HepG2 (cell line): ENCODE measurements at regions not wholly inside any gene's neighbourhood (a gene's known extent, or its start where the extent isn't known, plus 50 kb on each side); places are given as distances from the start of the nearest gene placed in this dataset.

Experiments used
- ATAC-seq: fragments of 200-7000 bp; cut with Tn5 transposase; 3 replicates; pipeline ENCODE4 v1.9.1; 2020; ENCODE audit warnings: mild to moderate bottlenecking, moderate library complexity
- BruUV-seq: library from RNA; stranded (reverse); fragments of 400-500 nt; replicated peaks from 2 replicates; lab custom pipeline; 2021; lab: Mats Ljungman, UMichigan
- CTCF ChIA-PET: fragments of 300-600 bp; formaldehyde crosslinking; extraction: SDS; loops from one replicate; lab custom pipeline; 2021; ENCODE audit warnings: low total read pairs, inconsistent platforms, low intra/inter-chr PET ratio; lab: Yijun Ruan, JAX
- POLR2A ChIA-PET: fragments of 350-600 bp; sonication (Branson Sonifier 250); formaldehyde crosslinking; loops from one replicate; lab custom pipeline; 2020; ENCODE audit warnings: antibody characterized with exemption, inconsistent platforms; lab: Yijun Ruan, JAX
- DNase-seq: peaks from one replicate; pipeline ENCODE4 v3.0.0-alpha.2; 2015; ENCODE audit warnings: low spot score
- FAIRE-seq: peaks from 3 replicates; lab custom pipeline; 2011; peaks lifted over from hg19 to GRCh38; lab: Jason Lieb, UNC
- H2AFZ ChIP-seq: one replicate; pipeline ENCODE4 v1.6.1; 2011; ENCODE audit warnings: low read length, inconsistent platforms
- H3K27ac ChIP-seq: fragments of 300-600 bp; 3 replicates; pipeline ENCODE4 v1.8.0; 2011; ENCODE audit warnings: mixed run types, mild to moderate bottlenecking, mixed read lengths, low read length, inconsistent platforms; ENCODE audit not compliant: insufficient read depth; ENCODE audit errors: extremely low read length
- H3K27me3 ChIP-seq, 2 experiments: fragments of 200-600 bp in 1 of 2; 2 replicates in 1 of 2; 3 replicates in 1 of 2; pipeline versions ENCODE4 v1.6.0 to v1.8.0; 2011; ENCODE audit warnings: low read length in 2 of 2, mild to moderate bottlenecking in 2 of 2, moderate library complexity in 2 of 2, inconsistent platforms in 1 of 2; ENCODE audit not compliant: insufficient read depth in 2 of 2, control insufficient read depth in 1 of 2
- H3K36me3 ChIP-seq, 2 experiments: fragments of 200-600 bp in 1 of 2; replicated peaks in 1 of 2; 2 replicates in 1 of 2; 3 replicates in 1 of 2; pipeline versions ENCODE4 v1.5.1 to v1.8.0; 2011; ENCODE audit warnings: low read length in 2 of 2, inconsistent platforms in 1 of 2; ENCODE audit not compliant: insufficient read depth in 2 of 2, control insufficient read depth in 1 of 2
- H3K4me1 ChIP-seq: 2 replicates; pipeline ENCODE4 v1.5.1; 2012; ENCODE audit warnings: low read length, inconsistent platforms; ENCODE audit not compliant: insufficient read depth
- H3K4me2 ChIP-seq: 2 replicates; pipeline ENCODE4 v1.6.0; 2011; ENCODE audit warnings: low read depth, low read length, inconsistent platforms
- H3K4me3 ChIP-seq, 3 experiments: fragments of 200-600 bp in 1 of 3; sonication (generic), shearing (Covaris generic) in 1 of 3; replicated peaks in 1 of 3; 2 replicates each; pipeline ENCODE4 v1.5.1; 2011 to 2016; ENCODE audit warnings: low read length in 3 of 3, inconsistent platforms in 2 of 3, low read depth in 2 of 3, mild to moderate bottlenecking in 2 of 3, control low read depth in 1 of 3, mixed read lengths in 1 of 3; ENCODE audit not compliant: insufficient read depth in 1 of 3
- H3K79me2 ChIP-seq: one replicate; pipeline ENCODE4 v1.6.1; 2011; ENCODE audit warnings: low read length, inconsistent platforms; ENCODE audit not compliant: insufficient read depth
- H3K9ac ChIP-seq: 2 replicates; pipeline ENCODE4 v1.6.0; 2011; ENCODE audit warnings: mild to moderate bottlenecking, low read depth, low read length, inconsistent platforms; ENCODE audit not compliant: insufficient read depth
- H3K9me3 ChIP-seq: 2 replicates; pipeline ENCODE4 v1.5.1; 2012; ENCODE audit warnings: mild to moderate bottlenecking, low read length
- H4K20me1 ChIP-seq: 2 replicates; pipeline ENCODE4 v1.6.0; 2011; ENCODE audit warnings: inconsistent platforms, mild to moderate bottlenecking, low read length, moderate library complexity; ENCODE audit not compliant: insufficient read depth
- DNMT3B ChIP-seq: conservative IDR thresholded peaks from 2 replicates; pipeline ENCODE4 v1.6.1; 2016; ENCODE audit warnings: missing biosample characterization, control low read depth
- NFKB2 ChIP-seq: sonication (generic); formaldehyde crosslinking; IDR thresholded peaks from 2 replicates; pipeline ENCODE4 v1.4.0; 2020; ENCODE audit warnings: missing genetic modification reagents, borderline replicate concordance
- PPARG ChIP-seq: conservative IDR thresholded peaks from 2 replicates; pipeline ENCODE4 v1.6.1; 2016; ENCODE audit warnings: missing biosample characterization, missing genetic modification reagents
- WGBS: methylation state at CpG from one replicate; pipeline ENCODE4 v1.1.6; 2017; ENCODE audit warnings: low lambda C conversion rate; 5-methylcytosine and 5-hydroxymethylcytosine counted together
- in situ Hi-C: cut with HindIII; loops from 2 replicates; pipeline ENCODE4 v1.10.0; 2017; ENCODE audit warnings: low pct_unique_long_range_greater_than_20kb; ENCODE audit not compliant: extremely low pct_ligation_motif_present
- intact Hi-C: fragments of 100-400 bp; cut with micrococcal nuclease; formaldehyde crosslinking; loops from one replicate; pipeline ENCODE4 v1.10.0; 2022; ENCODE audit not compliant: unreplicated experiment

GRCh38 chr5:155089643-155090042 lies 76.1 kb downstream of the KIF4B start:
- no peak for TF ChIP-seq NFKB2 (CRISPR knock-in tag)
- TF ChIP-seq DNMT3B (CRISPR knock-in tag), result no peak
- TF ChIP-seq, all 625 proteins: peak for 0
- Histone ChIP-seq H4K20me1 (no peaks in the 10 kb centered on the region), H3K4me2 (no peak overlapping the region), H3K79me2 (no peaks in the 10 kb centered on the region), H3K9ac (no peak overlapping the region), H3K27me3 (no peaks in the 10 kb centered on the region), H3K4me1 (no peaks in the 10 kb centered on the region), H3K9me3 (no peaks in the 10 kb centered on the region), H2AFZ (no peak overlapping the region), H3K36me3 (no peaks in the 10 kb centered on the region), H3K27ac (no peak overlapping the region), H3K4me3 (no peak overlapping the region)
- ATAC-seq (no peak), DNase-seq (no peak), FAIRE-seq (no peak)
- POLR2A ChIA-PET, result no interaction called here
- intact Hi-C loops, result no loop called here
- CTCF ChIA-PET, result no interaction called here
- in situ Hi-C loops, result no loop called here
- 0% methylated on average over 1 of the region's 1 CpG for WGBS
- BruUV-seq, result no TSS peak

- CTCF ChIA-PET, result no interaction called here
- no peak for ATAC-seq
- 6% methylated on average over 2 of the region's 2 CpGs for WGBS
Measured at GRCh38 chr5:155091063-155091648, 77.6 kb downstream of the KIF4B start.

More at GRCh38 chr5:155091063-155091648, 77.6 kb downstream of the KIF4B start:
- no peak for DNase-seq
- Histone ChIP-seq H3K27me3 (no peaks in the 10 kb centered on the region), H3K27ac (no peak overlapping the region), H3K4me3 (no peak overlapping the region), H3K36me3 (no peaks in the 10 kb centered on the region), H4K20me1 (no peaks in the 10 kb centered on the region), H2AFZ (no peak overlapping the region), H3K4me2 (no peak overlapping the region), H3K79me2 (no peaks in the 10 kb centered on the region), H3K4me1 (no peaks in the 10 kb centered on the region), H3K9ac (no peak overlapping the region), H3K9me3 (no peaks in the 10 kb centered on the region)
- TF ChIP-seq PPARG, result no peak
- no peak for FAIRE-seq
- in situ Hi-C loops, result no loop called here
- intact Hi-C loops, result no loop called here
- POLR2A ChIA-PET, result no interaction called here
- BruUV-seq, result no TSS peak
